ENCODE measurements at regions not wholly inside any gene's neighbourhood (a gene's known extent, or its start where the extent isn't known, plus 50 kb on each side); places are given as distances from the start of the nearest gene placed in this dataset.

GRCh38 chr10:8628351-8628750 is 573.9 kb downstream of the GATA3 start:
- no peak for DNase-seq (ENCODE audit: low read depth, low spot score)
- POLR2A ChIA-PET, result no interaction called here
- CTCF ChIA-PET, result no interaction called here
- peaks cover 3% of the 10 kb centered on the region for H3K9me3 ChIP-seq (ENCODE audit: control insufficient read depth, insufficient read depth, low read length)
- H3K4me3 ChIP-seq (ENCODE audit: low read depth, low read length), result no peak overlapping the region
- H3K27me3 ChIP-seq (ENCODE audit: control insufficient read depth, insufficient read depth, low read length), result no peaks in the 10 kb centered on the region
- no peak overlapping the region for H3K27ac ChIP-seq (ENCODE audit: low read depth, low read length)
- no peak for TF ChIP-seq CTCF (IDR thresholded peaks at IDR 0.05; ENCODE audit: low read depth, low read length)

- Histone ChIP-seq H3K27ac (ENCODE audit: low read depth, low read length) (no peak overlapping the region), H3K4me3 (ENCODE audit: low read depth, low read length) (no peak overlapping the region), H3K9me3 (ENCODE audit: control insufficient read depth, insufficient read depth, low read length) (peaks cover 16% of the 10 kb centered on the region), H3K27me3 (ENCODE audit: control insufficient read depth, insufficient read depth, low read length) (no peaks in the 10 kb centered on the region)
- CTCF ChIA-PET, result no interaction called here
- no peak for DNase-seq (ENCODE audit: low read depth, low spot score)
- no peak for TF ChIP-seq CTCF (IDR thresholded peaks at IDR 0.05; ENCODE audit: low read depth, low read length)
- POLR2A ChIA-PET, result no interaction called here
These were observed 579.4 kb downstream of the GATA3 start for GRCh38 chr10:8633909-8634308.

GRCh38 chr10:8636371-8636770 is 581.9 kb downstream of the GATA3 start:
- no peak for TF ChIP-seq CTCF (IDR thresholded peaks at IDR 0.05; ENCODE audit: low read depth, low read length)

GRCh38 chr10:8637640-8638039 is 583.2 kb downstream of the GATA3 start:
- CTCF ChIA-PET, result no interaction called here
- no peaks in the 10 kb centered on the region for H3K27me3 ChIP-seq (ENCODE audit: control insufficient read depth, insufficient read depth, low read length)
- H3K4me3 ChIP-seq (ENCODE audit: low read depth, low read length), result no peak overlapping the region
- peaks cover 18% of the 10 kb centered on the region; the same call in 1 of the 2 replicates for H3K9me3 ChIP-seq (ENCODE audit: control insufficient read depth, insufficient read depth, low read length)
- no peak overlapping the region for H3K27ac ChIP-seq (ENCODE audit: low read depth, low read length)
- no peak for TF ChIP-seq CTCF (IDR thresholded peaks at IDR 0.05; ENCODE audit: low read depth, low read length)
- DNase-seq (ENCODE audit: low read depth, low spot score), result no peak
- POLR2A ChIA-PET, result no interaction called here

More at GRCh38 chr10:8636371-8636770, 581.9 kb downstream of the GATA3 start:
- ChIA-PET POLR2A (no interaction called here), CTCF (no interaction called here)
- peaks cover 18% of the 10 kb centered on the region; the same call in 1 of the 2 replicates for H3K9me3 ChIP-seq (ENCODE audit: control insufficient read depth, insufficient read depth, low read length)
- no peak for DNase-seq (ENCODE audit: low read depth, low spot score)
- no peak overlapping the region for H3K4me3 ChIP-seq (ENCODE audit: low read depth, low read length)
- H3K27ac ChIP-seq (ENCODE audit: low read depth, low read length), result no peak overlapping the region
- no peaks in the 10 kb centered on the region for H3K27me3 ChIP-seq (ENCODE audit: control insufficient read depth, insufficient read depth, low read length)

GRCh38 chr10:8638088-8638672 is 583.7 kb downstream of the GATA3 start:
- TF ChIP-seq CTCF (IDR thresholded peaks at IDR 0.05; ENCODE audit: low read depth, low read length), result no peak
- Histone ChIP-seq H3K27me3 (ENCODE audit: control insufficient read depth, insufficient read depth, low read length) (no peaks in the 10 kb centered on the region), H3K27ac (ENCODE audit: low read depth, low read length) (no peak overlapping the region), H3K9me3 (ENCODE audit: control insufficient read depth, insufficient read depth, low read length) (peaks cover 15% of the 10 kb centered on the region; the same call in 1 of the 2 replicates), H3K4me3 (ENCODE audit: low read depth, low read length) (no peak overlapping the region)
- ChIA-PET CTCF (no interaction called here), POLR2A (no interaction called here)
- DNase-seq (ENCODE audit: low read depth, low spot score), result no peak

Data from AG04450 (cell line).